ENCODE measurements at regions not wholly inside any gene's neighbourhood (a gene's known extent, or its start where the extent isn't known, plus 50 kb on each side); places are given as distances from the start of the nearest gene placed in this dataset.

DNA sequence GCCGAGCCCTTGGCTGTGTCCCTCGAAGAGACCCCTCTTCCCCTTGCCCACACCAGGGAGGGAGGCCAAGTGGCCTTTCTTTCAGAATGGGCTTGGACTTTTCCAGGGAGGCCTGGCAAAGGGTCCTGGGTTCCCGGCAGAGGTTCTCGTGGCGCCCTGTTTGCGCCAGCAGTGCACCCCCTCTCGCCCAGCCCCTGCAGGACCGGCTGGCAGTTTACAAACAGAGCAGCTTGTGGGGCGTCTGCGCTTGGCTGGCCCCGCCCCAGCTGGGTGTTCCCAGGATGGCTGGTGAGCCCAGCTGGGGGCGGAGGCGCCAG is 137.8 kb upstream of the CIBAR2 start:
- H3K4me3 ChIP-seq: no peak overlapping the region
- no peak for TF ChIP-seq POLR2A (IDR thresholded peaks at IDR 0.05)
- no peak for TF ChIP-seq EP300 (IDR thresholded peaks at IDR 0.05)
- TF ChIP-seq, protein P1, sequence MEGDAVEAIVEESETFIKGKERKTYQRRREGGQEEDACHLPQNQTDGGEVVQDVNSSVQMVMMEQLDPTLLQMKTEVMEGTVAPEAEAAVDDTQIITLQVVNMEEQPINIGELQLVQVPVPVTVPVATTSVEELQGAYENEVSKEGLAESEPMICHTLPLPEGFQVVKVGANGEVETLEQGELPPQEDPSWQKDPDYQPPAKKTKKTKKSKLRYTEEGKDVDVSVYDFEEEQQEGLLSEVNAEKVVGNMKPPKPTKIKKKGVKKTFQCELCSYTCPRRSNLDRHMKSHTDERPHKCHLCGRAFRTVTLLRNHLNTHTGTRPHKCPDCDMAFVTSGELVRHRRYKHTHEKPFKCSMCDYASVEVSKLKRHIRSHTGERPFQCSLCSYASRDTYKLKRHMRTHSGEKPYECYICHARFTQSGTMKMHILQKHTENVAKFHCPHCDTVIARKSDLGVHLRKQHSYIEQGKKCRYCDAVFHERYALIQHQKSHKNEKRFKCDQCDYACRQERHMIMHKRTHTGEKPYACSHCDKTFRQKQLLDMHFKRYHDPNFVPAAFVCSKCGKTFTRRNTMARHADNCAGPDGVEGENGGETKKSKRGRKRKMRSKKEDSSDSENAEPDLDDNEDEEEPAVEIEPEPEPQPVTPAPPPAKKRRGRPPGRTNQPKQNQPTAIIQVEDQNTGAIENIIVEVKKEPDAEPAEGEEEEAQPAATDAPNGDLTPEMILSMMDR (IDR thresholded peaks at IDR 0.05): no peak
- peaks cover 0 to 30% (median 3%) of the 10 kb centered on the region in 4 donors for H3K4me1 ChIP-seq
- no peaks in the 10 kb centered on the region for H3K9me3 ChIP-seq
- H3K27ac ChIP-seq: peak overlapping the region in 1 of 4 donors; percentile 31
- WGBS, 2 donors: 38 to 64% methylated on average over 8 to 13 of the region's 13 CpGs
- no peak for DNase-seq (ENCODE audit: low spot score in 2 of 2)
- H3K36me3 ChIP-seq: no peaks in the 10 kb centered on the region
- no peaks in the 10 kb centered on the region for H3K27me3 ChIP-seq

DNA sequence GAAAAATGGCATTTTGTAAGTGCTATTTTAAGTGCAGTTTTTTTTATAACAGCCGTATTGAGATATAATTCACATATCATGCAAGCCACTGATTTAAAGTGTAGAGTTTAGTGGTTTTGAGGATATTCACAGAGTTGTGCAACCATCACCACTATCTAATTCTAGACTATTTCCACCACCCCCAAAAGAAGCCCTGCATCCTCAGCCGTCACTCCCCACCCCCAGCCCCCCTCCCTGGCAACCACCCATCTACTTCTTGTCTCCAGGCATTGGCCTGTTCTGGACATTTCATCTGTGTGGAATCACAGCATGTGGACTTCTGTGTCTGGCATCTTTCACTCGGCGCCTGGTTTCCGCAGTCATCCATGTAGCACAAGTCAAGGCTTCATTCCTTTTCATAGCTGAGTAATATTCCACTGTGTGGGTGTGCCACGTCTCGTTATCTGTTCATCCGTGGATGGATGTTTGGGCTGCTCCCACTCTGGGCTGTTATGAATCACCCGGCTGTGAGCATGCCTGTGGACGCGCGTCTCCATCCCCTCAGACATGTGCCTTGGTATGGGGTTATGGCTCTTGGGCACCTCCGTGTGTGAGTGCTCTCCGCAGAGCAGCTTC is 138.4 kb upstream of the CIBAR2 start:
- no peak for DNase-seq (ENCODE audit: low spot score in 2 of 2)
- no peaks in the 10 kb centered on the region for H3K27me3 ChIP-seq
- no peak overlapping the region for H3K4me3 ChIP-seq
- no peaks in the 10 kb centered on the region for H3K9me3 ChIP-seq
- no peaks in the 10 kb centered on the region for H3K36me3 ChIP-seq
- peaks cover 0 to 26% (median 3%) of the 10 kb centered on the region in 4 donors for H3K4me1 ChIP-seq
- TF ChIP-seq, protein P1 (IDR thresholded peaks at IDR 0.05): no peak
- no peak for TF ChIP-seq POLR2A (IDR thresholded peaks at IDR 0.05)
- WGBS, 2 donors: 84 to 88% methylated on average over 14 of the region's 14 CpGs
- no peak overlapping the region for H3K27ac ChIP-seq

DNA sequence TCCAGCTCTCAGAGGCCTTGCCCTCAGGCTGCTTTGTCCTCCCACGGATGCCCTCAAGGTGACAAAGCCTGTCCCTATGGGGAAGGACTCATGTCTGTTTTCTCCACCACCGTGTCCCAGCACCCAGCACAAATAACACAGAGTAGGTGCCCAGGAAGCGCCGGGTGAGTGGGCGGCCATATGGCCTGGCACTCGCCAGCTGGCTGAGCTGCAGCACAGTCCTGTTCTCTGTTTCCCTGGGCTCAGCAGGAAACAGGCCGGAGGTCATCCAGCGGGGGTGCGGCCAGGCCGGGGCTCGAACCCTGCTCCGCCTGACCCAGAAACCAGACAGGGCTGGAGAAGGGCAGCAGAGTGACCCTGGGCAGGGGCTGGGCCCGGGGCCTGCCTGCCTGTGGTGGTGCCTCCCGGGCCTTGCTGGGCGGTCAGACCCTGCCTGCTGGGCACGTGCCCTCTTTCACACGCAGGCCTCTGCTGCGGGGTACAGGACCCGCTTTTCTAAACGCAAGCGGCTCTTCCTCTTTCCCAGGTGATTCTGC is 139.0 kb upstream of the CIBAR2 start:
- 67 to 68% methylated on average over 17 to 21 of the region's 21 CpGs for WGBS, 2 donors

DNA sequence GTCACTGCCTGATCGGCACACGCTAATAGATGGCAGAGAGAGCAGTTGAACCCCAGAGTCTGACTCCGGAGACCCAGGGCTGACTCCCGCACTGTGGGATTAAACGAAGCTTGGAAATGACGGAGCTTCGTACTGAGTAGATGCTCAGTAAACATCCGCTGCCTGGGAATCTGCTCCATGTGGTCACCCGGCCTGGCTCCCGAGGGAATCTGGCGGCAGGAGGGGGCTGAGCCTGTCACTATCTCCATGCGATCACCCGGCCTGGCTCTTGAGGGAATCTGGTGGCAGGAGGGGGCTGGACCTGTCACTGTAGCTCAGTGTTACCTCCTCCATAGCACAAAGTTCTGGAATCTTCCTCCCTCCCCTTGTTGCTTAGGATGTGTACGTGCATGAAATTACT is 139.7 kb upstream of the CIBAR2 start:
- no peaks in the 10 kb centered on the region for H3K9me3 ChIP-seq
- H3K4me1 ChIP-seq: peaks cover 0 to 24% (median 3%) of the 10 kb centered on the region in 4 donors
- H3K27ac ChIP-seq: no peak overlapping the region
- 89 to 92% methylated on average over 14 of the region's 14 CpGs for WGBS, 2 donors
- no peak for DNase-seq (ENCODE audit: low spot score in 2 of 2)
- no peaks in the 10 kb centered on the region for H3K27me3 ChIP-seq
- no peaks in the 10 kb centered on the region for H3K36me3 ChIP-seq
- no peak overlapping the region for H3K4me3 ChIP-seq
- TF ChIP-seq EP300 (IDR thresholded peaks at IDR 0.05): no peak
- no peak for TF ChIP-seq POLR2A (IDR thresholded peaks at IDR 0.05)
- TF ChIP-seq, protein P1 (IDR thresholded peaks at IDR 0.05): no peak

More for the DNA sequence above, 139.0 kb upstream of the CIBAR2 start:
- Histone ChIP-seq H3K4me1 (peaks cover 0 to 24% (median 3%) of the 10 kb centered on the region in 4 donors), H3K36me3 (no peaks in the 10 kb centered on the region), H3K27me3 (no peaks in the 10 kb centered on the region), H3K4me3 (no peak overlapping the region), H3K27ac (no peak overlapping the region), H3K9me3 (no peaks in the 10 kb centered on the region)
- TF ChIP-seq, protein P1 (IDR thresholded peaks at IDR 0.05): no peak
- TF ChIP-seq EP300 (IDR thresholded peaks at IDR 0.05) (no peak), POLR2A (IDR thresholded peaks at IDR 0.05) (no peak)
- no peak for DNase-seq (ENCODE audit: low spot score in 2 of 2)

DNA sequence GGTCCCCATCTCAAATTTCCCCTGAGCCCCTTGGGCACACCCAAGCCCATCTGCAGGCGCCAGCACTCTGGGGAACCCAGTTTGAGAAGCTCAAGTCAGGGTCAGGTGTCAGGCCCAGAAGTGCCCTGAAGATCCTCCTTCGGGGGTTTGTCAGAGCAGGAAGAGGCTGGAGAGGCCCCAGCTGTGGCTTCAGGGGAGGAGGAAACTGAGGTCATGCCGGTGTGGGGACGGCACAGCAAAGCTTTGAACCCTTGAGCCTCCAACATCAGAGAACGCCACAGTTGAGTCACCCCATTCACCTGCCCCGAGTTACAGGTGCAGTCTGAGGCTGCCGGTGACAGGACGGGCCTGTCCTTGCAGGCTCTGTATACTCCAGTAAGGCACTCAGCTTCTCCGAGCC is 140.2 kb upstream of the CIBAR2 start:
- H3K9me3 ChIP-seq: no peaks in the 10 kb centered on the region
- DNase-seq (ENCODE audit: low spot score in 2 of 2): no peak
- 85 to 90% methylated on average over 8 to 9 of the region's 9 CpGs for WGBS, 2 donors
- no peaks in the 10 kb centered on the region for H3K36me3 ChIP-seq
- H3K4me3 ChIP-seq: no peak overlapping the region
- H3K27ac ChIP-seq: no peak overlapping the region
- no peak for TF ChIP-seq POLR2A (IDR thresholded peaks at IDR 0.05)
- TF ChIP-seq, protein P1 (IDR thresholded peaks at IDR 0.05): no peak
- TF ChIP-seq EP300 (IDR thresholded peaks at IDR 0.05): no peak
- H3K27me3 ChIP-seq: no peaks in the 10 kb centered on the region
- H3K4me1 ChIP-seq: peaks cover 0 to 24% (median 3%) of the 10 kb centered on the region in 4 donors
